ENCODE measurements at regions not wholly inside any gene's neighbourhood (a gene's known extent, or its start where the extent isn't known, plus 50 kb on each side); places are given as distances from the start of the nearest gene placed in this dataset.

GRCh38 chr4:38268837-38269236 is 308.6 kb downstream of the PTTG2 start:
- TF ChIP-seq CTCF (conservative IDR thresholded peaks at IDR 0.05; ENCODE audit: low read length) (no peak), EZH2phosphoT487 (IDR thresholded peaks at IDR 0.05; ENCODE audit: borderline replicate concordance, low read depth, low read length) (no peak)

Measured in OCI-LY7 (cell line).